HEK293 (cell line): ENCODE measurements at regions not wholly inside any gene's neighbourhood (a gene's known extent, or its start where the extent isn't known, plus 50 kb on each side); places are given as distances from the start of the nearest gene placed in this dataset.

ENCODE experiments used
- CTCF ChIP-seq: fragments of 450-650 bp; formaldehyde crosslinking; IDR thresholded peaks from 2 replicates; pipeline ENCODE4 v1.5.1; 2016; ENCODE audit warnings: missing biosample characterization, missing genetic modification characterization
- YY1 ChIP-seq: fragments of 450-650 bp; formaldehyde crosslinking; IDR thresholded peaks from 2 replicates; pipeline ENCODE4 v1.5.1; 2018; ENCODE audit warnings: missing biosample characterization, missing genetic modification characterization
- ZBTB11 ChIP-seq: fragments of 450-650 bp; formaldehyde crosslinking; conservative IDR thresholded peaks from 2 replicates; pipeline ENCODE4 v1.5.1; 2016; ENCODE audit warnings: low read depth, missing biosample characterization, missing genetic modification characterization
- ZBTB6 ChIP-seq: fragments of 450-650 bp; formaldehyde crosslinking; IDR thresholded peaks from 2 replicates; pipeline ENCODE4 v1.5.1; 2017; ENCODE audit warnings: missing biosample characterization, missing genetic modification characterization
- ZEB2 ChIP-seq: fragments of 450-650 bp; formaldehyde crosslinking; IDR thresholded peaks from 2 replicates; pipeline ENCODE4 v1.5.1; 2016; ENCODE audit warnings: missing biosample characterization, missing genetic modification characterization
- ZNF24 ChIP-seq: fragments of 450-650 bp; formaldehyde crosslinking; IDR thresholded peaks from 2 replicates; pipeline ENCODE4 v1.5.1; 2016; ENCODE audit warnings: missing biosample characterization, missing genetic modification characterization
- ZNF501 ChIP-seq: fragments of 450-650 bp; formaldehyde crosslinking; IDR thresholded peaks from 2 replicates; pipeline ENCODE4 v1.5.1; 2016; ENCODE audit warnings: missing biosample characterization, missing genetic modification characterization
- ZNF654 ChIP-seq: fragments of 450-650 bp; formaldehyde crosslinking; IDR thresholded peaks from 2 replicates; pipeline ENCODE4 v1.5.1; 2016; ENCODE audit warnings: low read depth, missing biosample characterization, missing genetic modification characterization
- ZNF830 ChIP-seq: fragments of 450-650 bp; IDR thresholded peaks from 2 replicates; pipeline ENCODE4 v1.5.0; 2018; ENCODE audit warnings: missing biosample characterization, missing genetic modification characterization, low read depth, mild to moderate bottlenecking, moderate library complexity

- TF ChIP-seq ZNF501: no peak
- TF ChIP-seq ZEB2: no peak
- no peak for TF ChIP-seq ZNF24
- no peak for TF ChIP-seq CTCF (tag by site-specific recombination)
- no peak for TF ChIP-seq ZBTB6 (tag by site-specific recombination)
- no peak for TF ChIP-seq YY1 (tag by site-specific recombination)
- TF ChIP-seq ZNF830 (tag by site-specific recombination): no peak
- TF ChIP-seq ZNF654 (tag by site-specific recombination): no peak
- TF ChIP-seq ZBTB11: no peak
Observed at GRCh38 chr5:15333091-15333490, 166.9 kb upstream of the FBXL7 start.
